Mesothelial cell of epicardium (in vitro differentiated cells): ENCODE measurements at regions not wholly inside any gene's neighbourhood (a gene's known extent, or its start where the extent isn't known, plus 50 kb on each side); places are given as distances from the start of the nearest gene placed in this dataset.
A peak's percentile ranks its signal among the peaks of the same experiment; 100 is the strongest.
"Not testable (repeated sequence)": the region's sequence is repeated elsewhere in the genome, so short reads cannot be mapped to it uniquely, and the experiment has no call there.

Source experiments
- DNase-seq, 2 experiments: peaks; one replicate each; pipeline ENCODE4 v3.0.0; 2021; ENCODE audit warnings: low spot score in 2 of 2; ENCODE audit not compliant: unreplicated experiment in 2 of 2
- H3K27ac Mint-ChIP-seq: 2 replicates; pipeline ENCODE4 v1.8.0; 2021; ENCODE audit warnings: mixed read lengths
- H3K27me3 Mint-ChIP-seq: 2 replicates; pipeline ENCODE4 v1.8.0; 2021; ENCODE audit warnings: low read depth, mixed read lengths
- H3K36me3 Mint-ChIP-seq: 2 replicates; pipeline ENCODE4 v1.8.0; 2021; ENCODE audit warnings: mixed read lengths
- H3K4me1 Mint-ChIP-seq: 2 replicates; pipeline ENCODE4 v1.8.0; 2021; ENCODE audit warnings: mixed read lengths
- H3K4me3 Mint-ChIP-seq: 2 replicates; pipeline ENCODE4 v1.8.0; 2021; ENCODE audit warnings: mild to moderate bottlenecking, moderate library complexity, mixed read lengths
- H3K9me3 Mint-ChIP-seq: 2 replicates; pipeline ENCODE4 v1.8.0; 2021; ENCODE audit warnings: mixed read lengths
- TF ChIP-seq, protein P1 (sequence below): fragments of 200-600 bp; sonication (generic); IDR thresholded peaks from one replicate; pipeline ENCODE4 v1.5.0; 2021; ENCODE audit warnings: antibody characterized with exemption; ENCODE audit not compliant: unreplicated experiment

- Mint-ChIP-seq H3K9me3 (peaks cover 63% of the 10 kb centered on the region), H3K36me3 (peaks cover 60% of the 10 kb centered on the region)
- H3K27me3 Mint-ChIP-seq, H3K4me1 Mint-ChIP-seq, H3K27ac Mint-ChIP-seq, DNase-seq, H3K4me3 Mint-ChIP-seq: not testable (repeated sequence)
These were observed 72.1 kb downstream of the OGFRL1 start for GRCh38 chr6:71360556-71361335.

DNA sequence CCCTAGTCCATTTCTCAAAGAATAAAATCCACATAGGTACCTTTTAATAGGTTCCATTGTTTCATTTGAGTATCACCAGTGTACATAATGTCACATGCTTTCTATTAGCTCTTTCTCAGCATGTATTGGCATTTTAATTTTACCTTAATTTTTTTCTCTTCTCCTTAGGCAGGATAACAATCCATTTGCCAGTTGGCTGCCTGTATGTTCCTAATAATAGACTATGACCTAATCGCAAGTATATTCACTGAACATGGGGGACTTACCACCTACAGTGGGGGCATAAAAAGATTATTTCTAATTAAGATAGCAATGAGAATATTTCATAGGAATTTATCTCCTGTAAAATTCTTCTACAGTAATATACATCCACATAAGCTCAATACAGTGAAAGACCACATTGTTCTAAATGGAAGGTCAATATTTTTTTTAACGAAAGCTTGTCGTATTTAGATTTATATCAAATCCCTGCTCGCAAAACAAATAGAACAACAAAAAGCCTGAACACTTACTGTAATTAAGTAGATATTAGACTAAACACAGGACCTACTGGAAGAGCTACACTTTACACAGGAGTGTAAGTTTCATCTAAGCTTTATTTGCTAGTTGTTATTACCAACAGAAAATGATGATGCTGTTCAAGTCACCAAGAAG, 76.4 kb downstream of the OGFRL1 start:
- Mint-ChIP-seq H3K27ac (no peak overlapping the region), H3K27me3 (no peaks in the 10 kb centered on the region), H3K36me3 (peaks cover 44% of the 10 kb centered on the region)

DNA sequence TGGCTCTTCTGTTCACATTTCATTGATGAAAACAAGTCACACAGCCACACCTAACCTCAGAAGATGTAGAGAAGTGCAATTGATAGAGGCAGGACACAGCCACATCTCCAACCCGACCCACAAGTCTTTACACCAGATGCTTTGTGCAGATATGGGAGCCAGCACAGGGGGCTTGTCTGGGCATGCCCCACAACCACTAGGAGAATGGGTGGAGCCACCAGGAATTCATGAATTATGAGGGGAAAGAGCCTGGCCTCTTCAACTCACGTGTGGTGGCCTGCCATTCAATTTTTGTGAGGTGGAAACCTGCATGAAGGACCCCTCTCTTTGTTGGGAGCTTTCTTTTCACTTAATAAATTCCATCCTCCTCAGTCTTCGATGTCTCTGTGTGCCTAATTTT, 79.1 kb downstream of the OGFRL1 start:
- TF ChIP-seq, protein P1, sequence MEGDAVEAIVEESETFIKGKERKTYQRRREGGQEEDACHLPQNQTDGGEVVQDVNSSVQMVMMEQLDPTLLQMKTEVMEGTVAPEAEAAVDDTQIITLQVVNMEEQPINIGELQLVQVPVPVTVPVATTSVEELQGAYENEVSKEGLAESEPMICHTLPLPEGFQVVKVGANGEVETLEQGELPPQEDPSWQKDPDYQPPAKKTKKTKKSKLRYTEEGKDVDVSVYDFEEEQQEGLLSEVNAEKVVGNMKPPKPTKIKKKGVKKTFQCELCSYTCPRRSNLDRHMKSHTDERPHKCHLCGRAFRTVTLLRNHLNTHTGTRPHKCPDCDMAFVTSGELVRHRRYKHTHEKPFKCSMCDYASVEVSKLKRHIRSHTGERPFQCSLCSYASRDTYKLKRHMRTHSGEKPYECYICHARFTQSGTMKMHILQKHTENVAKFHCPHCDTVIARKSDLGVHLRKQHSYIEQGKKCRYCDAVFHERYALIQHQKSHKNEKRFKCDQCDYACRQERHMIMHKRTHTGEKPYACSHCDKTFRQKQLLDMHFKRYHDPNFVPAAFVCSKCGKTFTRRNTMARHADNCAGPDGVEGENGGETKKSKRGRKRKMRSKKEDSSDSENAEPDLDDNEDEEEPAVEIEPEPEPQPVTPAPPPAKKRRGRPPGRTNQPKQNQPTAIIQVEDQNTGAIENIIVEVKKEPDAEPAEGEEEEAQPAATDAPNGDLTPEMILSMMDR: no peak
- Mint-ChIP-seq H3K4me1 (peaks cover 4% of the 10 kb centered on the region), H3K4me3 (no peak overlapping the region), H3K27ac (peak overlapping the region; percentile 22), H3K27me3 (no peaks in the 10 kb centered on the region), H3K9me3 (peaks cover 11% of the 10 kb centered on the region), H3K36me3 (peaks cover 42% of the 10 kb centered on the region)
- no peak for DNase-seq

More for the DNA sequence above, 76.4 kb downstream of the OGFRL1 start:
- peaks cover 4% of the 10 kb centered on the region for H3K4me1 Mint-ChIP-seq
- H3K4me3 Mint-ChIP-seq: no peak overlapping the region
- no peak for DNase-seq
- TF ChIP-seq, protein P1: no peak
- peaks cover 25% of the 10 kb centered on the region for H3K9me3 Mint-ChIP-seq

DNA sequence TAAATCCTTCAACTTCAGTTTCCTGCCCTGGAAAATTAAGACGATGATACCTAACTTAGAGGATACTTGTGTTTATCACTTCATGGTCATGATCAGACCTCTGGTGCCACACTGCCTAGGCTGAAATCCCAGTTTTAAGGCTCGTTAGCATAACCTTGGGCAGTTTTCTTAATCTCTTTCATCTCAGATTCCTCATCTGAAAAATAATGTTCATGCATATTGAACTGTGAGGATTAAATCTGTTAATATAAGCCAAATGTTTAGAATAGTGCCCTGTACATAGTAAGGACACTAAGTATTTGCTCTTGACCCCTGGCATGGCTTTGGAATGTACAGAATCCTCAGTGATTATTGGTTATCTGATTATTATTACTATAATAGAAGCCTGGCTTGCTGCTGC, 79.7 kb downstream of the OGFRL1 start:
- no peak for DNase-seq
- no peak overlapping the region for H3K4me3 Mint-ChIP-seq
- peaks cover 4% of the 10 kb centered on the region for H3K4me1 Mint-ChIP-seq
- H3K36me3 Mint-ChIP-seq: peaks cover 39% of the 10 kb centered on the region
- TF ChIP-seq, protein P1: no peak
- H3K27me3 Mint-ChIP-seq: no peaks in the 10 kb centered on the region
- peaks cover 9% of the 10 kb centered on the region for H3K9me3 Mint-ChIP-seq
- no peak overlapping the region for H3K27ac Mint-ChIP-seq

GRCh38 chr6:71371559-71371958, 82.9 kb downstream of the OGFRL1 start:
- DNase-seq: no peak
- Mint-ChIP-seq H3K36me3 (peaks cover 45% of the 10 kb centered on the region), H3K27ac (no peak overlapping the region), H3K4me3 (no peak overlapping the region), H3K4me1 (peaks cover 4% of the 10 kb centered on the region), H3K27me3 (no peaks in the 10 kb centered on the region), H3K9me3 (peaks cover 14% of the 10 kb centered on the region)
- TF ChIP-seq, protein P1: no peak

- Mint-ChIP-seq H3K4me1 (no peaks in the 10 kb centered on the region), H3K27me3 (no peaks in the 10 kb centered on the region), H3K27ac (no peak overlapping the region), H3K4me3 (no peak overlapping the region), H3K36me3 (peaks cover 31% of the 10 kb centered on the region), H3K9me3 (peaks cover 13% of the 10 kb centered on the region)
- DNase-seq: no peak
- TF ChIP-seq, protein P1: no peak
These were observed 85.3 kb downstream of the OGFRL1 start for GRCh38 chr6:71373943-71374342.
